ENCODE measurements at regions not wholly inside any gene's neighbourhood (a gene's known extent, or its start where the extent isn't known, plus 50 kb on each side); places are given as distances from the start of the nearest gene placed in this dataset.

DNA sequence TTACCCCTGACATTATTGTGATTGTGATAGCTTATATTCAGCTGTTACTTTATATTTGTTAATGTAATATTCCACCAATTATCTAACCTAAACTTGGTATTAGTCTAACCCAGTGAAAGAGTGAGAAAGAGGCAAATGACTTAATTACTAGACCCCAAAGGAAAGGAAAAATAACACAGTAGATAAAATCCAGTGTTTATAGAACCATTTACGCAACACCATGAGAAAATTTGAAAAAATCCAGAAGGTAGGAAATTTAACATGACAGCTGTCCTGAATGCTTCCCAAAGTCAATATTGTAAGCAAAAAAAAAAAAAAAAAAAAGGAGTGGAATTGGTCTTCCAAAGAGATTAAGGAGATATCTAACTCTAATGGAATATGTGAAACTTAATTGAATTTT, 741.5 kb upstream of the GHITM start:
- TF ChIP-seq, protein P1, sequence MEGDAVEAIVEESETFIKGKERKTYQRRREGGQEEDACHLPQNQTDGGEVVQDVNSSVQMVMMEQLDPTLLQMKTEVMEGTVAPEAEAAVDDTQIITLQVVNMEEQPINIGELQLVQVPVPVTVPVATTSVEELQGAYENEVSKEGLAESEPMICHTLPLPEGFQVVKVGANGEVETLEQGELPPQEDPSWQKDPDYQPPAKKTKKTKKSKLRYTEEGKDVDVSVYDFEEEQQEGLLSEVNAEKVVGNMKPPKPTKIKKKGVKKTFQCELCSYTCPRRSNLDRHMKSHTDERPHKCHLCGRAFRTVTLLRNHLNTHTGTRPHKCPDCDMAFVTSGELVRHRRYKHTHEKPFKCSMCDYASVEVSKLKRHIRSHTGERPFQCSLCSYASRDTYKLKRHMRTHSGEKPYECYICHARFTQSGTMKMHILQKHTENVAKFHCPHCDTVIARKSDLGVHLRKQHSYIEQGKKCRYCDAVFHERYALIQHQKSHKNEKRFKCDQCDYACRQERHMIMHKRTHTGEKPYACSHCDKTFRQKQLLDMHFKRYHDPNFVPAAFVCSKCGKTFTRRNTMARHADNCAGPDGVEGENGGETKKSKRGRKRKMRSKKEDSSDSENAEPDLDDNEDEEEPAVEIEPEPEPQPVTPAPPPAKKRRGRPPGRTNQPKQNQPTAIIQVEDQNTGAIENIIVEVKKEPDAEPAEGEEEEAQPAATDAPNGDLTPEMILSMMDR (IDR thresholded peaks at IDR 0.05): no peak
- no peak for TF ChIP-seq POLR2A (IDR thresholded peaks at IDR 0.05)
